Psoas muscle (tissue), 7 donors: ENCODE measurements at regions not wholly inside any gene's neighbourhood (a gene's known extent, or its start where the extent isn't known, plus 50 kb on each side); places are given as distances from the start of the nearest gene placed in this dataset.

Experiments
- ATAC-seq, 4 donors: fragments of 200-7000 bp; cut with Tn5 transposase; one replicate each; pipeline ENCODE4 v1.9.1; 2020; ENCODE audit warnings: moderate library complexity in 3 of 4, mild to moderate bottlenecking in 2 of 4
- DNase-seq, 2 donors: peaks; one replicate each; pipeline ENCODE4 v3.0.0-alpha.2; 2020
- H3K27ac ChIP-seq: fragments of 200-600 bp; one replicate; pipeline ENCODE4 v1.8.0; 2022
- H3K27me3 ChIP-seq, 3 donors: fragments of 200-600 bp in 1 of 3; one replicate each; pipeline versions ENCODE4 v1.6.1 to v1.8.0; 2013 to 2022; ENCODE audit warnings: low read length in 2 of 3, mild to moderate bottlenecking in 2 of 3, moderate library complexity in 1 of 3; ENCODE audit not compliant: insufficient read depth in 3 of 3
- H3K36me3 ChIP-seq, 2 donors: fragments of 200-600 bp in 1 of 2; one replicate each; pipeline versions ENCODE4 v1.6.1 to v1.8.0; 2013 to 2022; ENCODE audit warnings: low read depth in 1 of 2, mild to moderate bottlenecking in 1 of 2, moderate library complexity in 1 of 2; ENCODE audit not compliant: insufficient read depth in 1 of 2
- H3K4me1 ChIP-seq: fragments of 200-600 bp; one replicate; pipeline ENCODE4 v1.8.0; 2022
- H3K4me3 ChIP-seq: fragments of 200-600 bp; one replicate; pipeline ENCODE4 v1.8.0; 2022; ENCODE audit warnings: mild to moderate bottlenecking
- H3K9me3 ChIP-seq: fragments of 200-600 bp; one replicate; pipeline ENCODE4 v1.8.0; 2022
- CTCF ChIP-seq: fragments of 200-600 bp; IDR thresholded peaks from one replicate; pipeline ENCODE4 v1.8.0; 2022; ENCODE audit warnings: antibody characterized with exemption
- WGBS, 3 donors: extraction: QIAGEN DNeasy Blood & Tissue Kit; methylation state at CpG; one replicate each; pipeline versions ENCODE4 v1.1.6 to v1.1.7; 2013; 5-methylcytosine and 5-hydroxymethylcytosine counted together
- intact Hi-C, 2 donors: fragments of 100-400 bp; cut with DNase I; formaldehyde crosslinking; loops; one replicate each; pipeline versions ENCODE4 v1.11.0 to v1.14.2; 2022
- donor health status: healthy with polysubstance abuse.
- donor health status: DM: no; HTN: no; CAD: no; lungs with moderate emphysema.
- donor health status: Bipolar disorder and iron deficiency.
- donor health status: healthy.
- donor health status: DM: yes; HTN: yes; CAD: no.
- donor health status: DM: no; HTN: no; CAD: no.
- donor health status: DM: yes; HTN: yes; CAD: no.

GRCh38 chr1:4101459-4102161, 201.5 kb upstream of the C1orf174 start:
- 6 to 8% (median 8%) methylated on average over 5 of the region's 5 CpGs for WGBS, 3 donors
- Histone ChIP-seq H3K4me1 (no peaks in the 10 kb centered on the region), H3K27me3 (peaks cover 0 to 6% (median 5%) of the 10 kb centered on the region in 3 donors), H3K36me3 (no peaks in the 10 kb centered on the region), H3K4me3 (no peak overlapping the region), H3K27ac (no peak overlapping the region), H3K9me3 (no peaks in the 10 kb centered on the region)
- no peak for TF ChIP-seq CTCF
- DNase-seq (no peak), ATAC-seq (no peak)
- intact Hi-C loops: no loop called here

- no peaks in the 10 kb centered on the region for H3K9me3 ChIP-seq
- no peaks in the 10 kb centered on the region for H3K4me1 ChIP-seq
- no peak for TF ChIP-seq CTCF
- DNase-seq (peak in 1 of 2 donors; percentile 34), ATAC-seq (no peak)
- 69 to 76% (median 72%) methylated on average over 14 of the region's 14 CpGs for WGBS, 3 donors
- no peaks in the 10 kb centered on the region for H3K36me3 ChIP-seq
- H3K27me3 ChIP-seq: peaks cover 0 to 12% (median 9%) of the 10 kb centered on the region in 3 donors
- H3K4me3 ChIP-seq: no peak overlapping the region
- intact Hi-C loops: no loop called here
- no peak overlapping the region for H3K27ac ChIP-seq
These were observed 205.3 kb upstream of the C1orf174 start for GRCh38 chr1:4105300-4105880.

- no peaks in the 10 kb centered on the region for H3K4me1 ChIP-seq
- ATAC-seq (no peak), DNase-seq (no peak)
- H3K27ac ChIP-seq: no peak overlapping the region
- H3K36me3 ChIP-seq: no peaks in the 10 kb centered on the region
- no peak for TF ChIP-seq CTCF
- H3K9me3 ChIP-seq: no peaks in the 10 kb centered on the region
- 69 to 76% (median 70%) methylated on average over 10 of the region's 10 CpGs for WGBS, 3 donors
- H3K4me3 ChIP-seq: no peak overlapping the region
- peaks cover 0 to 13% (median 9%) of the 10 kb centered on the region in 3 donors for H3K27me3 ChIP-seq
- intact Hi-C loops: no loop called here
These were observed 206.7 kb upstream of the C1orf174 start for GRCh38 chr1:4106731-4107130.

- ATAC-seq (no peak), DNase-seq (no peak)
- no peak for TF ChIP-seq CTCF
- intact Hi-C loops: no loop called here
- peaks cover 0 to 10% (median 6%) of the 10 kb centered on the region in 3 donors for H3K27me3 ChIP-seq
- no peak overlapping the region for H3K27ac ChIP-seq
- 86 to 88% (median 86%) methylated on average over 8 of the region's 8 CpGs for WGBS, 3 donors
- no peak overlapping the region for H3K4me3 ChIP-seq
- H3K36me3 ChIP-seq: no peaks in the 10 kb centered on the region
- H3K4me1 ChIP-seq: no peaks in the 10 kb centered on the region
- no peaks in the 10 kb centered on the region for H3K9me3 ChIP-seq
These were observed 207.2 kb upstream of the C1orf174 start for GRCh38 chr1:4107291-4107690.
